H1 (cell line): ENCODE measurements at regions not wholly inside any gene's neighbourhood (a gene's known extent, or its start where the extent isn't known, plus 50 kb on each side); places are given as distances from the start of the nearest gene placed in this dataset.

Source experiments
- PHF8 ChIP-seq: fragments of 200-600 bp; sonication (generic); conservative IDR thresholded peaks from 2 replicates; pipeline ENCODE4 v1.7.1; 2012; ENCODE audit warnings: low read depth, mild to moderate bottlenecking, inconsistent platforms, low read length, moderate library complexity
- POU5F1 ChIP-seq: IDR thresholded peaks from 2 replicates; pipeline ENCODE4 v1.6.1; 2011; ENCODE audit warnings: low read depth, mild to moderate bottlenecking, low read length, moderate library complexity
- RNF2 ChIP-seq: fragments of 200-900, 300-1000 bp; sonication (generic); IDR thresholded peaks from 2 replicates; pipeline ENCODE4 v1.7.1; 2016; ENCODE audit warnings: borderline replicate concordance, low read depth, mild to moderate bottlenecking, antibody characterized with exemption, low read length; ENCODE audit not compliant: poor library complexity, severe bottlenecking; ENCODE audit errors: missing control alignments
- SAP30 ChIP-seq: fragments of 300-600 bp; sonication (generic); IDR thresholded peaks from 2 replicates; pipeline ENCODE4 v1.7.1; 2012; ENCODE audit warnings: low read length, moderate library complexity, mild to moderate bottlenecking, inconsistent platforms; ENCODE audit not compliant: insufficient read depth, insufficient replicate concordance
- SIX5 ChIP-seq: IDR thresholded peaks from 2 replicates; pipeline ENCODE4 v1.6.1; 2011; ENCODE audit warnings: mild to moderate bottlenecking, low read depth, low read length
- SP1 ChIP-seq: IDR thresholded peaks from 2 replicates; pipeline ENCODE4 v1.6.1; 2011; ENCODE audit warnings: low read depth, low read length
- USF2 ChIP-seq: IDR thresholded peaks from 2 replicates; pipeline ENCODE4 v1.6.1; 2011; ENCODE audit warnings: low read length, improper control_type of control experiment
- ZNF274 ChIP-seq: IDR thresholded peaks from 2 replicates; pipeline ENCODE4 v1.7.0; 2012; ENCODE audit warnings: low read length, borderline replicate concordance; ENCODE audit errors: extremely low read depth
- TF ChIP-seq, protein P1 (sequence below): IDR thresholded peaks from 2 replicates; pipeline ENCODE4 v1.6.1; 2012; ENCODE audit warnings: low read length, inconsistent platforms

DNA sequence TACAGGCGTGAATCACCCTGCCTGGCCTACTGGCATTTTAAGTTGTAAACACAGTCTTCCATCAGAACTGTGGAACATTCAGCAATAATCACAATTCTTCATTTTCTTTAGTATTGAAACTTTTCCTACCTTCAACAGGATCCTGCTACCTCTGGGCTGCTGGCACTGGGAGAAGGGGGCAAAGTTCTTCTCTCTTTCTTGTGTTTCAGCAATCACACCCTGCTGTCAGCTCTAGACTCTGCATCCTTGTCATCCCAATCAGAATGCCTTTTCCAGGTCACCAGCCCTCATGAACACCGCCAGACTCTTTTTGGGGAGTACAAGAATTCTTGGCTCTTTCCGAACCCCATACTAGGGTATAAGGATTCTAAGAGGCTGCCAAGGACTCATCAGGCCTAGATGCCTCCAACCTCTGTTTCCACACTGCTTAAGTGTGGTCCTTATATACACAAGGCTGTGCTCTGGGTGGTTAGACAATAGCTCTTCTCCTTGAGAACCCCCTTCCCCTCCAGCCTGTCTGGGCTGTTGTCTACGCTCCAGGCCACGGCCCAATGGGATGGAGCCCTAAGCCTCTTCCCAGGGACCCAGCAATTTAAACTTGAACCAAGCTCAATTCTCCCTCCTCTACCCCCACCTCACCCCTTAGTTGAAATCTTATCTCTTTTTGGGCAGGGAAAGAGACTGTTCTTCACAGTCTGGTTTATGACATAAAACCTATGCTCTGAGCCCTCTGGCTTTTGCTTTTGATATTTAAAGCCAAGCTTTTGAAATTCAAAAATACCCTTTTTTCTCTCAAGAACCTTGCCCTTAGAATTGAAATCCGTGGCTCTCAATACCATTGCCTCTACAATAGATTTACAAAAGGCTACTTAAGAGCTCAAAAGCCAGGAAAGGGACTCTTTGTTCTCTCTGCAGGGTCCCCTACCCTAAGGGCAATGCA is 327.4 kb downstream of the BUD13 start (continued):
- TF ChIP-seq PHF8: no peak
- TF ChIP-seq USF2: no peak
- TF ChIP-seq SP1: peak; percentile 19; the same call in 1 of the 2 replicates
- TF ChIP-seq POU5F1: peak; percentile 84
- TF ChIP-seq ZNF274: no peak
- TF ChIP-seq RNF2: no peak
- TF ChIP-seq, protein P1, sequence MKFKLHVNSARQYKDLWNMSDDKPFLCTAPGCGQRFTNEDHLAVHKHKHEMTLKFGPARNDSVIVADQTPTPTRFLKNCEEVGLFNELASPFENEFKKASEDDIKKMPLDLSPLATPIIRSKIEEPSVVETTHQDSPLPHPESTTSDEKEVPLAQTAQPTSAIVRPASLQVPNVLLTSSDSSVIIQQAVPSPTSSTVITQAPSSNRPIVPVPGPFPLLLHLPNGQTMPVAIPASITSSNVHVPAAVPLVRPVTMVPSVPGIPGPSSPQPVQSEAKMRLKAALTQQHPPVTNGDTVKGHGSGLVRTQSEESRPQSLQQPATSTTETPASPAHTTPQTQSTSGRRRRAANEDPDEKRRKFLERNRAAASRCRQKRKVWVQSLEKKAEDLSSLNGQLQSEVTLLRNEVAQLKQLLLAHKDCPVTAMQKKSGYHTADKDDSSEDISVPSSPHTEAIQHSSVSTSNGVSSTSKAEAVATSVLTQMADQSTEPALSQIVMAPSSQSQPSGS: no peak
- peak; percentile 28; the same call in 1 of the 2 replicates for TF ChIP-seq SIX5
- no peak for TF ChIP-seq SAP30
